CD4-positive, alpha-beta T cell treated with Interleukin-4 for 4 hours (primary cell): ENCODE measurements at regions not wholly inside any gene's neighbourhood (a gene's known extent, or its start where the extent isn't known, plus 50 kb on each side); places are given as distances from the start of the nearest gene placed in this dataset.
A peak's percentile ranks its signal among the peaks of the same experiment; 100 is the strongest.

ENCODE experiments used
- DNase-seq: peaks from one replicate; pipeline ENCODE4 v3.0.0-alpha.2; 2020

- DNase-seq, result peak; percentile 83
Observed at GRCh38 chr14:24692382-24693352, 58.7 kb upstream of the GZMB start.

- DNase-seq, result peak; percentile 30
Observed at GRCh38 chr14:24690492-24690891, 56.5 kb upstream of the GZMB start.

- no peak for DNase-seq
Observed at GRCh38 chr14:24688030-24688658, 54.2 kb upstream of the GZMB start.
